SIG-M5 treated with dmso at 0.1 percent for 504 hours (cell line): ENCODE measurements at regions not wholly inside any gene's neighbourhood (a gene's known extent, or its start where the extent isn't known, plus 50 kb on each side); places are given as distances from the start of the nearest gene placed in this dataset.

Experiments used
- DNase-seq: peaks from one replicate; lab custom pipeline; 2025; ENCODE audit not compliant: unreplicated experiment; lab: John Stamatoyannopoulos, UW

GRCh38 chr18:73653827-73654226, 493.8 kb downstream of the FBXO15 start:
- no peak for DNase-seq

GRCh38 chr18:73653251-73653650, 494.4 kb downstream of the FBXO15 start:
- no peak for DNase-seq

- DNase-seq, result no peak
Measured at GRCh38 chr18:73647391-73647790, 500.2 kb downstream of the FBXO15 start.

- no peak for DNase-seq
Measured at GRCh38 chr18:73646772-73647171, 500.9 kb downstream of the FBXO15 start.

GRCh38 chr18:73646196-73646595, 501.4 kb downstream of the FBXO15 start:
- no peak for DNase-seq

- DNase-seq, result no peak
Measured at GRCh38 chr18:73645160-73645715, 502.4 kb downstream of the FBXO15 start.

GRCh38 chr18:73639788-73640187, 507.8 kb downstream of the FBXO15 start:
- no peak for DNase-seq

- DNase-seq, result no peak
Measured at GRCh38 chr18:73638709-73639108, 508.9 kb downstream of the FBXO15 start.

GRCh38 chr18:73636355-73636754, 511.3 kb downstream of the FBXO15 start:
- no peak for DNase-seq

GRCh38 chr18:73626859-73627258, 520.8 kb downstream of the FBXO15 start:
- no peak for DNase-seq

- no peak for DNase-seq
Measured at GRCh38 chr18:73626221-73626620, 521.4 kb downstream of the FBXO15 start.

- no peak for DNase-seq
Measured at GRCh38 chr18:73621091-73621490, 526.5 kb downstream of the FBXO15 start.

- no peak for DNase-seq
Measured at GRCh38 chr18:73617981-73618380, 529.7 kb downstream of the FBXO15 start.

- DNase-seq, result no peak
Measured at GRCh38 chr18:73615506-73615905, 532.1 kb downstream of the FBXO15 start.

- no peak for DNase-seq
Measured at GRCh38 chr18:73614812-73615211, 532.8 kb downstream of the FBXO15 start.

- no peak for DNase-seq
Measured at GRCh38 chr18:73613706-73614340, 533.8 kb downstream of the FBXO15 start.

- no peak for DNase-seq
Measured at GRCh38 chr18:73597832-73598615, 549.6 kb downstream of the FBXO15 start.

GRCh38 chr18:73594749-73595148, 552.9 kb downstream of the FBXO15 start:
- no peak for DNase-seq

GRCh38 chr18:73593207-73593606, 554.4 kb downstream of the FBXO15 start:
- no peak for DNase-seq

GRCh38 chr18:73590950-73591349, 556.7 kb downstream of the FBXO15 start:
- DNase-seq, result no peak

- no peak for DNase-seq
Measured at GRCh38 chr18:73579698-73580097, 567.9 kb downstream of the FBXO15 start.

- no peak for DNase-seq
Measured at GRCh38 chr18:73577365-73577764, 570.3 kb downstream of the FBXO15 start.
